Nucleus accumbens (tissue), 56 donors: ENCODE measurements at regions not wholly inside any gene's neighbourhood (a gene's known extent, or its start where the extent isn't known, plus 50 kb on each side); places are given as distances from the start of the nearest gene placed in this dataset.

Experiments used
- DNase-seq, 56 donors: peaks; one replicate each; lab custom pipeline; 2025; lab: John Stamatoyannopoulos, UW

DNA sequence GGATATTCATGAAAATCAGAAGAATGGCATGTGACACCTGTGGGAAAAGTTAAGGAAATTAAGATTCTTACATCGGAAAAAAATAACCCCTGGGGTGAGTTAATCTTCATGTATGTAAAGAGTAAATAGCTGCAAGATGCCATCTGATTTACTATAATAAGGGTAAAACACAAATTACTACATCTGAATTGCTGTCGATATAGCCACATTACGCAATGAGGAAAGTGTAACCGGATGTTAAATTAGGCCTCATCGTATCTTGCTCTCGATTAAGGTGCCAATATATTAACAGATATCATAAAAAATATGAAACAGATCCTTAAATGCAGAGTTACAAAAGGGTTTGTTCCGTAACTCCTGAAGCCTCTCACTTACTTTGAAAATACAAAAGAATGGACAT lies 87.4 kb upstream of the ID4 start:
- no peak for DNase-seq

DNA sequence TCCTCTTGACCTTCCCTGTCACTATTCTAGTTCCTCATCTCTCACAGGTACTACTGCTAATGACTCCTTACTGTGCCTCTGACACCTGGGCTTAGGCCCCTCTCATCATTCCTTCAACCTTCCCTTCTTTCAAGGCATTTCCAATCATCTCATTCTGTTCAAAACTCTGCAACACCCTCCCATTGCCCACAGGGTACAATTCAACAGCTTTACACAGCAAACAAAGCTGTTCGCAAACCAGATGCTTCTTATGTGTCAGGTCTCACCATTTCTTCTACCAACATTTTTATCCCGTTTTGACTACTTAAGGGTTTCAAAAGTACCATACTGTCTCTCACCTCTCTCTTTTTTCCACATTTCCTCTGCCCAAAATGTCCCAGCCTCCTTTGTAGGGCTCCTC lies 84.4 kb upstream of the ID4 start:
- DNase-seq: no peak

DNA sequence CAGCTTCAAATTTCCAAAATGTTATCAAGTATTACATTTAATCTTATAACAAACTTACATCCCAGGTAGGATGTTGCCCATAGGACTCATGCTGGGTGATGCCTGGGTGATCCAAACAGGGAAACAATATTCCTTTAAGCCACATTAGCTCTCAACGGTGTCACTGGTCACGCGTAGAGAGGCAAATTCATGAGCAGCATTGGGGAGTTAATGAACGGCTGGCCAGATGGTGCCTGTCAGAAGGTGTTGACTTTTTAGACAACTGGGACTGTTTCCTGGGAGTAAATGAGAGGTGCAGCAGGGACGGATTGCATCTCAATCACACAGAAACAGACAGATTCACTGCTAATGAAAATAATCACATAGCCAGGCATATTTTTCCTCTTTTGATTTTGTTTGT lies 83.3 kb upstream of the ID4 start:
- DNase-seq: no peak

DNA sequence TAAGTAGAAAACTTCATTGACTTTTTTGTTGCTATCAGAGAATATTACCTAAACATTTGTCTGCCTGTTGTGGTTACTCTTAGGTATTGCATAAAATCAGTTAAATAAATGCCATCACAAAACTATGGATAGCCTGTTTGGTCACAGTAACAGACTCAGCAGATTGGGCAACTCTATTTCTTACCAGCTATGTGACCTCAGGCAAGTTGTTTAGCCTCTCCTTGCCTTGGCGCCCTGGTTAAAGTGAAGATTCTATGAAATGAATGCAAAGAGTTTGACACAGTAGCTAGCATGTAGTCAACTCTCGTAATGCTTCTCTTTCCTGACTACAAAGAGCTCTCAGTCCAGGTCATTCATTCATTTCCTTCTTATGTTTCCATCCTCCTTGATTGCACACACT lies 82.5 kb upstream of the ID4 start:
- DNase-seq: no peak

DNA sequence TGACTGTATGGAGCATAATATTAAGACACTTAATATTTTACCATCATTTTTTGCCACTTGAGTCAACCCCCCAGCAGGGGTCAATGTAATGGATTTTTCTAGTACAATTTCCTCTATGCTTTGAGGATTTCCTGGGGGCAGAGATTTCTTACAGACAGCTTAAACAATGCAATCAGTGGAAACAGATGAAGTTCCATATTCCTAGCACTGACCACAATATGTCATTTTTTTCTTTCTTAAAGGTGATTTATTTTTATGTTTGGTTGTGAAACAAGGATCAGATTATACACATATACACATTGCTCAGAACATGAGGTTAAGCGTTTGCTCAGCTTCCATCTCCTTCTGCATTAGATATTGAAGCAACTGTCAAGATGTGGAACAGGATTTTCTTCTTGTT lies 82.0 kb upstream of the ID4 start:
- no peak for DNase-seq

DNA sequence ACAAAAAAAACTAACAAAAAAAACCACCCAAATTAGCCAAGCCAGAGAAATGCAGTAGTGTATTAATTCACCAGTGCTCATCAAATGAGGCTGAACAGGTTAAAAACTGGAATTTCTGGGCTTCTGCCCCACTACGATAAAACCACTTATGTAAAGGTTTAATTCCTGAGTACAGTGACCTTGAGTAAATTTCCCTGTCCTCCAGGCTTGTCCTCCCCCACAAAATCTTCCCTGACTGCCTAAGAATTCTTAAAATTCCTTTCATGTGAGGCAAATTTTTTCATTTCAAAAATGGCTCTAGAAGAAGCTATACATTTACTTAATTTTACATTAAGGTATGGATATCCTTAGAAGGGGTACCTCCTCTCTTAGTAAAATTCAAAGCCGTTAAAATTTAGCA lies 80.1 kb upstream of the ID4 start:
- no peak for DNase-seq

DNA sequence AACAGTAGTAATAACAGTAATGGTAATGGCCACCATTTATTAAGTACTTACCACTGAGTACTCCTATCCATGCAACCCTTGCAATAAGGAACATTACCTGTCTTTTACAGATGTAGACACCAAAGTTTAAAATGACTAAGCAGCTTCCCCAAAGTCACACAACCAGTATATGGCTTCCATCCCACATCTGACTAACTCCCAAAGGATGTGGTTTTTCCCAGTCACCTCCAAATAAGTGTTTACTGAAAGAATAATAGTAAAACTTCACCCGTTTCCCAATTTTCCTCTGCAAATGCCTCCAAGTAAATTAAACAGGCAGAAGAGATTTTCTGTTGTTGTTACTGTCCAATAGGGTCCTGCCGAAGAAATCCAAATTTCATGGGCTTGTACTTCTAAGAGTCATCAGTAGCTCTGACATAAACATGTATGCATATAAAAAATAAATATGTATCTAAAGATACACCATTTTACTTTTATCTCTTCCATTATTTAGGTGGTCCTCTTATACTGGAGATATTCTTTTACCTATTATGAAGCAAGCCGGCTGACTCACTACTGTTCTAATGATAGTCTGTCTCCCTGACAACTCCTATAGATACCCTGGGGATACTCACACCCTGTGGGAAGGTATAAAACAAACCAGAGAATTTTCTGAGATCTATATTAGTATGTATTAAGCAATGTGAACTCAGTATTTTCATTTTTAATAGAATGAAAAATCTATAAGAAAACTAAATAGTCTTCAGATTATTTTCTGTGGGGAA lies 77.9 kb upstream of the ID4 start:
- no peak for DNase-seq

DNA sequence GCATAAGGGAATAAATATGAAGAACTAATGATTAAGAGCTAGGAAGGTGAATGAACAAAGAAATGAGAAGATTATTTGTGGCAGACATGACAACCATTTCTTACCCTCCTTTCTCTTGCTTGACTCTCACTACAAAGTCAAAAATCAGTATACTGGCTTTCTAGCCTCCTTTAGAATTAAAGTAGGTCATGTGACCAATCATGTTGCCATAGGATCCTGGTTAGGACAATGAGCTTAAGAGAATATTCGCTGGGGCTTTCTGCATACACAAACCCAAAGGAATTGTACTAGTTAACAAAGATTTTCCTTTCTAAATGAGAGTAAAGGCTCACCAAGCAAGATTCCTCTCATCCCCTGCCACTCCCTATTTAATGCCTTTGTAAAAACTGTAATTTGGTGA lies 76.0 kb upstream of the ID4 start:
- DNase-seq: no peak

DNA sequence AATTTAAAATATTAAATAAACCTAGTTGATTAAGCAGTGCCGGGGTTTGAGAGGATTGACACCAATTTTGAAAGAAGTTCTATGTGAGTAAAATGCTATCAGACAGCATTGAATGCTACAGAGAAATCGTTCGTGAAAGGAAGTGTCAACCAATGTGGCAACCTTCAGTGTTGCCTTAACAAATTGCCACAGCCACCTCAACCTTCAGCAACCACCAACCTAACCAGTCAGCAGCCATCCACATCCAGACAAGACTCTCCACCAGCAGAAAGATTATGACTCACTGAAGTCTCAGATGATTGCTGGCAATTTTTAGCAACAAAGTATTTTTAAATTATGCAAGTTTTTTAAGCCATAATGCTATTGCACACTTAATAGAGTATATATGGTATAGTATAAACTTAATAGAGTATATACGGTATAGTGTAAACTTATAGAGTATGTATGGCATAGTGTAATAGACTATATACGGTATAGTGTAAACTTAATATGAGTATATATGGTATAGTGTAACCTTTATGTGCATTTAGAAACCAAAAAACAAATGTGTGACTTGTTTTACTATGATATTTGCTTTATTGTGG lies 65.3 kb upstream of the ID4 start:
- DNase-seq: peak in 2 of 56 donors; percentile 1 to 6

DNA sequence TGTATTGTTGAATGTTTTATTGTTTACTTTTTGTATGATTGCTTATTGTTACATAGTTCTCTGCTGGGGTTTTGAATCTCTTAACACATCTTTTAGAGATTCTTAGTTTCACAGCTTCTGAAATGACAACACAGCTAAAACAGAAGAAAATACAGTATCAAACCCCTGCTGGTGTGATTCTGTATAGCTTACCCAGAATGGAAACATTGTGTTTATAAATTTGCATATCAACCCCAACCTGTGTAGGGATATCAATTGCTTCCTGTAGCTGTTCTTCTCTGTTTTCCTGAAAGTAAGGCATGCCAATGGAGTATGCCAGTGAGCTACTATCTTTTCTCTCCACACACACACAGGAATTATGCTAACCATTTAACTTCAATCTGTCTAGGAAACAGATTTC lies 64.3 kb upstream of the ID4 start:
- DNase-seq: no peak

DNA sequence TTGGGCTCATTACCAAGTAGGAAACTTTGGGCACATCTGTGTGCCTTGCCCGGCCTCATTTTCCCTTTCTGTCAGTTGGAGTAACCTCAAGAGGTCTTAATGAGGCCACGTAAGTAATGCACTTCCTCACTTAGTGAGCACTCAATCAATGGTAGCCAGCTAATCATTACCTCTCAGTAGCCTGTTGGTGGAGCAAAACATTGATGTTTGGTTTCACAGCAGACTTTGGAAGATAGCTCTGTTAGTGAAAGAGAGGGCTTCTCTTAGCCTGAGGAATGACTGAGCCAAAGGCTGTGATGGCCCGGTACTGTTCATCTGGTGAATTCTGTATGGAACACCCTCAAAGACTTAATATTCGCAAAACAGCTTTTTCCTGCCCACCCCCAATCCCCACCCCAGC lies 55.9 kb upstream of the ID4 start:
- DNase-seq: no peak

DNA sequence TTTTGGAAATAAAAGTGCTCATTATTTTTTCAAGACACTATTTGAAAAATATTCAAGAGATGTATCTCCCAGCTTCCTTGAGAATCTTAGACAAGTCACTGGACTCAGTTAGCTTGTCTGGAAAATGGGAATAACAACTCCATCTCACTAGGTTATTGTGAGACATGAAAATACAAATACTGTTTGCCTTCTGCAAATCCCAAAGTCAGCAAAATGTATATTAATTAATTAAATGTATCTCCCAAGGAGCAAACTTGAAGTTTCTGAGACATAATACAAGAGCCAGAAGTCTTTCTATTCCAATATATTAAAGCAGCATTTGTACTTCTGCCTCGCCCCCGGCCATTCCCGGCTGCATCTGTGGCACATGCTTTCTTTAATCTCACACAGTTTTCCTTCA lies 54.6 kb upstream of the ID4 start:
- DNase-seq: no peak
